ENCODE measurements at regions not wholly inside any gene's neighbourhood (a gene's known extent, or its start where the extent isn't known, plus 50 kb on each side); places are given as distances from the start of the nearest gene placed in this dataset.

DNA sequence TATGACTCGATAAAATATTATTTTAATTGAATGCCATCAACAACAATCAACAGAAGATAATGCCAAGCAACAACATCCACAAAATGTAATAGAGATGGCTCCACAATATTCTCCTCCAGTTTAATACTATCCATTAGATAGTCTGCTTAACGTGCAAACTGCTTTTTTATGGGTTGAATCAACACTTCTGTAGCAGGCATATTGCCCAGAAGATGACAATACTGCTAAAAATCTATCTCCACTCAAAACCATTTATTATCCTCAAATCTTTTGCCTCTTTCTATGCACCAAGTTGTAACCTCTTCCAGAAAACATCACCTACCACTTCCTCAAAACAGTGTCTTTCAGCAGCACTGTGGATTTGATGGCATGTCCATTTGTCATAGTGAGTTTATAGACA, 295.7 kb upstream of the LMCD1 start:
- DNase-seq (ENCODE audit: insufficient read length) (no peak), FAIRE-seq (no peak)
- TF ChIP-seq TAF1 (IDR thresholded peaks at IDR 0.05; ENCODE audit: borderline replicate concordance, low read depth, low read length) (no peak), POLR2A (IDR thresholded peaks at IDR 0.05; ENCODE audit: low read depth, low read length) (no peak), POLR2AphosphoS5 (IDR thresholded peaks at IDR 0.05; ENCODE audit: low read depth, low read length) (no peak)

DNA sequence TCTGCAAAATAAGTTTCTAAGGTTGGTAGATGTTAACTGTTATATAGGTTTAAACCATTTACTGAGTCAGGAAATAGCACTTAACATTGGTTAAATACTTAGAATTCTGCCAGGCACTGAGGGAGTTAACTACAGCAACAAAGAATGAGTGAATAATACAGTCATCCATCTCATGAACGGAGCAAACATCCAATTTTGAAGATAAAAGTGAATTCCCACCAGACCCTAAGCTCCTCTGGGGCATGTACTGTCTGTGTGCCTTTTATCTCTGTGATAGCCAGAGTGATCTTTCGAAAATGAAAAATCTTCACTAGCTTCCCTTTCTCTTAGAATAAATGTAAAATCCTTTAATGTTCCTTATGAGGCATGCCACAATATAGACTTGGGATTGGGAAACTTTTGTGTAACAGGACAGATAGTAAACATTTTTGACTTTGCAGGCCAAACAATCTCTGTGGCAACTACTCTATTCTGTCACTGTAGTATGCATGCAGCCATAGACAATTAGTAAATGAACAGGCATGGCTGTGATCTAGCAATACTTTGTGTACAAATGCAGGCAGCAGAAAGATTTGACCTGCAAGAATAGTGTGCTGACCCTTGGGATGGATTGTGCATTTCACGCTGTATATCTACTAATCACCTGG, 294.5 kb upstream of the LMCD1 start:
- FAIRE-seq (no peak), DNase-seq (ENCODE audit: insufficient read length) (no peak)
- TF ChIP-seq POLR2A (IDR thresholded peaks at IDR 0.05; ENCODE audit: low read depth, low read length), result no peak
- TF ChIP-seq TAF1 (IDR thresholded peaks at IDR 0.05; ENCODE audit: borderline replicate concordance, low read depth, low read length), result no peak
- no peak for TF ChIP-seq POLR2AphosphoS5 (IDR thresholded peaks at IDR 0.05; ENCODE audit: low read depth, low read length)

DNA sequence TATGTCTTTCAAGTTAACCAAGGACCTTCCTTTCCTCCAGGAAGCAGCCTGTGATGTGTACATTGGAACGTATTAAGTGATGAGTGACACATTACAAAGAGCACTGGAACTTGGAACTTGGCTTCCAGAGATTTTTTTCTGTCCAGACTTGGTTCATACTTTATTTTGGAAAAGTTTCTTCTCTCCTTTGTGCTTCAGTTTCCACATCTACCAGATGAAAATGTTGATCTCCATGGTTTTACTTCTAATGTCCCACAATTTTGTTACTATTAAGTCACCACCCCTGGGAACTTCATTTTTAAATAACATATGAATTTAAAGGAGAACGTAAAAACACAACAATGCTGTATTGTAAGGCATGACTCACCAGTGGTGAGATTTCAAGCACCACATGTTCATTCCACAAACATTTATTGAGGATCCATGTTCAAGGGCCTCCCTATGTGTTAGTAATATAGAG, 290.7 kb upstream of the LMCD1 start:
- TF ChIP-seq TAF1 (IDR thresholded peaks at IDR 0.05; ENCODE audit: borderline replicate concordance, low read depth, low read length), result no peak
- TF ChIP-seq POLR2AphosphoS5 (IDR thresholded peaks at IDR 0.05; ENCODE audit: low read depth, low read length), result no peak
- TF ChIP-seq POLR2A (IDR thresholded peaks at IDR 0.05; ENCODE audit: low read depth, low read length), result no peak
- FAIRE-seq, result no peak
- no peak for DNase-seq (ENCODE audit: insufficient read length)

DNA sequence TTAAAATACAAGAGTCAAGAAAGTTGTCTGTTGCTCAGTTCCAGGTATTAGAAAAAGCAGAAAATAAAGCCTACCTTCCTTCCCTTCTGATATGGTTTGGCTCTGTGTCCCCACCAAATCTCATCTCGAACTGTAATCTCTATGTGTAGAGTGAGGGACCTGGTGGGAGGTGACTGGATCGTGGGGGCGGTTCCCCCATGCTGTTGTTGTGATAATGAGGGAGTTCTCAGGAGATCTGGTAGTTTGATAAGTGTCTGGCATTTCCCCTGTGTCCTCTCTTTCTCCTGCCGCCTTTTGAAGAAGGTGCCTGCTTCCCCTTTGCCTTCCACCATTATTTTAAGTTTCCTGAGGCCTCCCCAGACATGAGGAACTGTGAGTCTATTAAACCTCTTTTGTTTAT, 288.8 kb upstream of the LMCD1 start:
- no peak for DNase-seq (ENCODE audit: insufficient read length)
- TF ChIP-seq POLR2A (IDR thresholded peaks at IDR 0.05; ENCODE audit: low read depth, low read length) (no peak), POLR2AphosphoS5 (IDR thresholded peaks at IDR 0.05; ENCODE audit: low read depth, low read length) (no peak), TAF1 (IDR thresholded peaks at IDR 0.05; ENCODE audit: borderline replicate concordance, low read depth, low read length) (no peak)
- no peak for FAIRE-seq

DNA sequence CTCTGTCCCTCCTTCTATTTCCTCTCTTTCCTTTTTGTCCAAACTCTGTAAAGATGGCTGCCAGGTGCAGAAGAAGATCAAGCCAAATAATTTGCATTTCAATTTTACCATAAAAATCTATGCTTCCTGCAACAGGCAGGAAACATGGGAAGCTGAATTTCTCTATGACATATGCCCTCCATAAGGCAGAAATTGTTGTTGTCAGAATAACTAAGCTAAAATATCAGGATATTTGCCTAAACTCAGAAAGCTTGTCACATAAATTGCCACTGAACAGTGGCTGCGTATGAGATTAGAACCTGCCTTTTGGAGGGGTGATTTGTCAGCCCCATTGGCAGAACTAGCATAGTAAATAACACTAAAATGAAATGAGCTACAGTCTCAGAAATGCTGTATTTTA, 288.3 kb upstream of the LMCD1 start:
- no peak for DNase-seq (ENCODE audit: insufficient read length)
- no peak for FAIRE-seq
- TF ChIP-seq POLR2A (IDR thresholded peaks at IDR 0.05; ENCODE audit: low read depth, low read length) (no peak), TAF1 (IDR thresholded peaks at IDR 0.05; ENCODE audit: borderline replicate concordance, low read depth, low read length) (no peak), POLR2AphosphoS5 (IDR thresholded peaks at IDR 0.05; ENCODE audit: low read depth, low read length) (no peak)

DNA sequence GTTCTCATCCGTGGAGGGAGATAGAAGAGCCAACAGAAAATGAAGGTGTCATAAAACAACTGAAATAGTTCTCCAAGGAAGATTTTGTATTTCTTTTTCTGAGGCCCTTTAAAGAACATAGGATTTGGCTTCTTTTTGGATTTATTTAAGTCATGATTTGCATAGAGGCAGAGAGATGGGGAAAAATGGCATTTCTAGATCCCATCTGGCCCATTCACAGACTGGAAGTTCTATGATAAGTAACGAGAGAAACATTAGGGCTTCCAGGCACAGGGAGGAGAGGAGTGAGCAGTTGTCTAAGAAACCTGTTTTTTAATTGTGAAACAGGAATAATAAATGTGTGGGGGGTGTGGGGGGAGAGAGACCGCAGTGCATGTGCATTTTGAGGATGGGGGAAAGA, 285.8 kb upstream of the LMCD1 start:
- TF ChIP-seq POLR2AphosphoS5 (IDR thresholded peaks at IDR 0.05; ENCODE audit: low read depth, low read length), result no peak
- TF ChIP-seq TAF1 (IDR thresholded peaks at IDR 0.05; ENCODE audit: borderline replicate concordance, low read depth, low read length), result no peak
- TF ChIP-seq POLR2A (IDR thresholded peaks at IDR 0.05; ENCODE audit: low read depth, low read length), result no peak
- DNase-seq (ENCODE audit: insufficient read length) (no peak), FAIRE-seq (no peak)

DNA sequence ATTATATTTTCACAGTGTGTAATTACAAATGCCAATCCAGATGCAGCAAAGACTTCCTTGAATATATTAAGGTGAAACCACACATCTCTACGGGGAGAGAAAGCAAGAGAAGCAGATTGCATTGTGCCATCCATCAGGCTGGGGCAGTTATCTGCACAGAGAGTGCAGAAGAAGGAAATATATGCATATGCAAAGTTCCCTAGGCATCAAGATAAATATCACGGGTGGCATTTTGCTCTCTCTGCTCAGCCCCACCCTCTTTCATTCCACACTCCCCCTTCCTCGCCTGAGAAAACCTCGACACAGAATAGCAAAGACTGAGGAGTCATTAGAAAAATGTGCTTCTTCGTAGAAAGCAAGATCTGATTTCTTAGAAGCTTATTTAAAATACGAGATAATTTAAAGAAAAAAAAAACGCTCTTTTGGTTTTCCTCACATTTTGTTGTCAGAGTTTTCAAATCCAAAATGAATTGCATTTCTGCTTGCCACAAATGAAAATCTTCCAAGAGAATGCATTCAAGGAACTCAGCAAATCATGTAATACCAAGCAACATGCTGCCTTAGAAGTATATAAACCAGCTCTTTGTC, 283.2 kb upstream of the LMCD1 start:
- FAIRE-seq (no peak), DNase-seq (ENCODE audit: insufficient read length) (no peak)
- TF ChIP-seq POLR2AphosphoS5 (IDR thresholded peaks at IDR 0.05; ENCODE audit: low read depth, low read length) (no peak), POLR2A (IDR thresholded peaks at IDR 0.05; ENCODE audit: low read depth, low read length) (no peak), TAF1 (IDR thresholded peaks at IDR 0.05; ENCODE audit: borderline replicate concordance, low read depth, low read length) (no peak)

DNA sequence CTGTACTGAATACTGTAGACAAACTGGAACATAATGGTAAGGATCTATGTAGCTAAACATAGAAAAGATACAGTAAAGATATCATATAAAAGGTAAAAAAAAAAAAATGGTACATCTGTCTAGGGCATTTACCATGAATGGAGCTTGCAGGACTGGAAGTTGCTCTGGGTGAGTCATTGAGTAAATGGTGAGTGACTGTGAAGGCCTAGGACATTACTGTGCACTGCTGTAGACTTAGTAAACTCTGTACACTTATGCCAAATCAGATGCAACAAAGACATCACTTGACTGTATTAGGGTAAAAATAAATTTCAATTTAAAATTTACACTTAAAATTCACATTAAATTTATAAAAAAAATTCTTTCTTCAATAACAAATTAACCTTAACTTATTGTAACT, 281.3 kb upstream of the LMCD1 start:
- no peak for DNase-seq (ENCODE audit: insufficient read length)
- TF ChIP-seq TAF1 (IDR thresholded peaks at IDR 0.05; ENCODE audit: borderline replicate concordance, low read depth, low read length) (no peak), POLR2A (IDR thresholded peaks at IDR 0.05; ENCODE audit: low read depth, low read length) (no peak), POLR2AphosphoS5 (IDR thresholded peaks at IDR 0.05; ENCODE audit: low read depth, low read length) (no peak)
- no peak for FAIRE-seq

DNA sequence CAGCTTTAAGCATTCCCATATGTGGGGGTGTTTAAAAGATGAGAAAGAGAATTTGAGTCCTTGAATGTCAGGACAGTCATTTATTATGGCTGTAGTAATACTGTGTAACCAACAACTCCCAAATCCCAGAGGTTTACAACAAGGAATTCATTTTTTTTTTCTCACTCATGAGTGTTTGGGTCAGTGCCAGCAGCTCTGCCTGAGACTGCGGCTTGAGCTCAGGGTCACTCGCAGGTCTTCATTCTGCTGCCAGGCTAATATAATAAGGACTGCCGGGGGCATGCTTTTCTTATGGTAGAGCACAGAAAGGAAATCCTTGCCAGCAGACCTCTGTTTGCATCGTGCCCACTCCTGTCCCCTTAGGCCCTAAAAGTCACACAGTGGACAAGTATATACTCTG, 277.9 kb upstream of the LMCD1 start:
- DNase-seq (ENCODE audit: insufficient read length) (no peak), FAIRE-seq (no peak)
- no peak for TF ChIP-seq TAF1 (IDR thresholded peaks at IDR 0.05; ENCODE audit: borderline replicate concordance, low read depth, low read length)
- no peak for TF ChIP-seq POLR2A (IDR thresholded peaks at IDR 0.05; ENCODE audit: low read depth, low read length)
- no peak for TF ChIP-seq POLR2AphosphoS5 (IDR thresholded peaks at IDR 0.05; ENCODE audit: low read depth, low read length)

DNA sequence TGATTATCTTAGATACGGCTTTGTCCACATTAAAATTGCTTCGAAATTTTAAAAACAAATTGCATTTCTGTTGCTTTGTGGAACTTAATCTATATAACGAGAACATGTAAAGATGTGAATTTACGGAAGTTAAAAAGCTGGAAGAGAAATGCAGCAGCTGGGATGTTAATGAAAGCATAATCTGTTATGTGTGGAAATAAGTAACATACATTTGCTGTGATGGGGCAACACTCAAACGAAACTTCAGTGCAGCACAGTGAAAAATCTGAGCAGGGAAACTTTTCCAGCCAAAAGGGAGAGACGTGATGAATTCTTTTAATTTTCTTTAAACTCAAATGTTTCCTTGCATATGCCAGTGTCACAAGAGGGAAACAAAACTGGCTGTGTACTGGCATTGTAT, 276.7 kb upstream of the LMCD1 start:
- TF ChIP-seq TAF1 (IDR thresholded peaks at IDR 0.05; ENCODE audit: borderline replicate concordance, low read depth, low read length) (no peak), POLR2A (IDR thresholded peaks at IDR 0.05; ENCODE audit: low read depth, low read length) (no peak)
- FAIRE-seq (no peak), DNase-seq (ENCODE audit: insufficient read length) (no peak)

DNA sequence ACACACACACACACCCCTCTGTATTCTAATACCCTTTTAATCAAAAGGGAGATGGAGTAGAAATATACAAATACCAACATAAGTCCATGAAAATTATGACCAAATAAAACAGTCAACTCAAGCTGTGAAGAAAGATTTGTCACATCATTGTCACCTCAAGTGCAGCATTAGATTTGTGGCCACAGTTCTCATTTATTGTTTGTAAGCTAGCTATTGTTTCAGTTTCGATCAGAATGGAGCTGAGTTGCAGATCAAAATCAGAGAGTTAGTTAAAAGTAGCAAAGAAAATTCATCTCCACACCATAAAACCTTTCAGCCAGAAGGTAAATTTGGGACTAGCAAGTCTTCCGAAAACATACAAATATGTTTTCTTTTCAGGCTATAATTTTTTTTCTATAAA, 267.7 kb upstream of the LMCD1 start:
- FAIRE-seq, result no peak
- TF ChIP-seq POLR2A (IDR thresholded peaks at IDR 0.05; ENCODE audit: low read depth, low read length), result no peak
- TF ChIP-seq POLR2AphosphoS5 (IDR thresholded peaks at IDR 0.05; ENCODE audit: low read depth, low read length), result no peak
- TF ChIP-seq TAF1 (IDR thresholded peaks at IDR 0.05; ENCODE audit: borderline replicate concordance, low read depth, low read length), result no peak
- no peak for DNase-seq (ENCODE audit: insufficient read length)

DNA sequence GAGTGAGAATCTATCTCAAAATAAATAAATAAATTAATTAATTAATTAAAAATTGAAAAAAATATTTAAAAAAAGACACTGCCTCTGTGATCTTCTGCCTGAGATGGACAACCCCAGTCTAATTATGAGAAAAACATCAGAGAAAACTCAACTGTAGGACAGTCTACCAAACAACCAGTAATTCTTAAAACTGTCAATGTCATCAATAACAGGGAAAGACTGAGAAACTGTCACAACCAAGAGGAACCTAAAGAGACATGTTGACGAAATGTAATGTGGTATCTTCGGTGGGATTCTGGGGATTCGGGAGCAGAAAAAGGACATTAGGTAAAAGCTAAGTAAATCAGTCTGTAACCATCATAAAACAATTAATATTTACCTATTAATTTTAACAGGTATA, 265.4 kb upstream of the LMCD1 start:
- TF ChIP-seq POLR2A (IDR thresholded peaks at IDR 0.05; ENCODE audit: low read depth, low read length) (no peak), TAF1 (IDR thresholded peaks at IDR 0.05; ENCODE audit: borderline replicate concordance, low read depth, low read length) (no peak), POLR2AphosphoS5 (IDR thresholded peaks at IDR 0.05; ENCODE audit: low read depth, low read length) (no peak)
- DNase-seq (ENCODE audit: insufficient read length), result no peak
- no peak for FAIRE-seq
